ENCODE measurements at regions not wholly inside any gene's neighbourhood (a gene's known extent, or its start where the extent isn't known, plus 50 kb on each side); places are given as distances from the start of the nearest gene placed in this dataset.

GRCh38 chr4:133273401-133273800 is 124.3 kb downstream of the PCDH10 start:
- no peak overlapping the region for H3K27ac ChIP-seq (ENCODE audit: insufficient read depth, low read depth, low read length)
- H3K27me3 ChIP-seq (ENCODE audit: control insufficient read depth in 2 of 2, insufficient read depth in 2 of 2, low read length in 2 of 2) = no peaks in the 10 kb centered on the region
- H3K4me1 ChIP-seq (ENCODE audit: control insufficient read depth, extremely low read depth, insufficient read depth, low read length) = no peaks in the 10 kb centered on the region
- no peaks in the 10 kb centered on the region for H3K9me1 ChIP-seq (replicated peaks; ENCODE audit: control insufficient read depth, extremely low read depth, insufficient read depth, low read length)
- no peaks in the 10 kb centered on the region for H3K36me3 ChIP-seq (ENCODE audit: control insufficient read depth in 2 of 2, extremely low read depth in 1 of 2, insufficient read depth in 2 of 2, low read length in 2 of 2)
- dilution Hi-C loops (cut with MboI; ENCODE audit: extremely low pct_ligation_motif_present, low sequenced_read_pairs) (no loop called here), intact Hi-C loops (cut with micrococcal nuclease) (no loop called here)
- TF ChIP-seq, protein P1, sequence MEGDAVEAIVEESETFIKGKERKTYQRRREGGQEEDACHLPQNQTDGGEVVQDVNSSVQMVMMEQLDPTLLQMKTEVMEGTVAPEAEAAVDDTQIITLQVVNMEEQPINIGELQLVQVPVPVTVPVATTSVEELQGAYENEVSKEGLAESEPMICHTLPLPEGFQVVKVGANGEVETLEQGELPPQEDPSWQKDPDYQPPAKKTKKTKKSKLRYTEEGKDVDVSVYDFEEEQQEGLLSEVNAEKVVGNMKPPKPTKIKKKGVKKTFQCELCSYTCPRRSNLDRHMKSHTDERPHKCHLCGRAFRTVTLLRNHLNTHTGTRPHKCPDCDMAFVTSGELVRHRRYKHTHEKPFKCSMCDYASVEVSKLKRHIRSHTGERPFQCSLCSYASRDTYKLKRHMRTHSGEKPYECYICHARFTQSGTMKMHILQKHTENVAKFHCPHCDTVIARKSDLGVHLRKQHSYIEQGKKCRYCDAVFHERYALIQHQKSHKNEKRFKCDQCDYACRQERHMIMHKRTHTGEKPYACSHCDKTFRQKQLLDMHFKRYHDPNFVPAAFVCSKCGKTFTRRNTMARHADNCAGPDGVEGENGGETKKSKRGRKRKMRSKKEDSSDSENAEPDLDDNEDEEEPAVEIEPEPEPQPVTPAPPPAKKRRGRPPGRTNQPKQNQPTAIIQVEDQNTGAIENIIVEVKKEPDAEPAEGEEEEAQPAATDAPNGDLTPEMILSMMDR (IDR thresholded peaks at IDR 0.05; ENCODE audit: extremely low read depth in 1 of 2, insufficient read depth in 1 of 2, low read depth in 1 of 2, low read length in 2 of 2) = no peak
- TF ChIP-seq POLR2A (IDR thresholded peaks at IDR 0.05; ENCODE audit: low read depth, low read length) = no peak
- no peak for TF ChIP-seq POLR2AphosphoS5 (IDR thresholded peaks at IDR 0.05; ENCODE audit: insufficient read depth, low read depth, low read length)
- TF ChIP-seq MAX (IDR thresholded peaks at IDR 0.05; ENCODE audit: insufficient read depth, insufficient read length) = no peak
- TF ChIP-seq GATA2 (IDR thresholded peaks at IDR 0.05; ENCODE audit: insufficient read depth, insufficient read length, low read depth, low read length) = no peak
- no peak for TF ChIP-seq JUN (IDR thresholded peaks at IDR 0.05; ENCODE audit: borderline replicate concordance, insufficient read depth, insufficient read length, low read depth)
- no peak for TF ChIP-seq EZH2 (IDR thresholded peaks at IDR 0.05; ENCODE audit: borderline replicate concordance, low read depth, low read length, severe bottlenecking)
- TF ChIP-seq FOS (IDR thresholded peaks at IDR 0.05; ENCODE audit: borderline replicate concordance, insufficient read depth, low read length) = no peak
- TF ChIP-seq MYC (IDR thresholded peaks at IDR 0.05; ENCODE audit: low read depth, low read length) = no peak
- H3K4me2 ChIP-seq (ENCODE audit: insufficient read depth, low read length) = no peak overlapping the region
- no peaks in the 10 kb centered on the region for H3K9me3 ChIP-seq (replicated peaks; ENCODE audit: control insufficient read depth, insufficient read depth, low read length)
- no peak overlapping the region for H3K4me3 ChIP-seq (replicated peaks in 1 of 3; ENCODE audit: insufficient read depth in 1 of 3, low read depth in 1 of 3, low read length in 3 of 3)
- POLR2A ChIA-PET = no interaction called here
- BruUV-seq (replicated peaks) = no TSS peak
- no peak for FAIRE-seq
- CTCF ChIA-PET = no interaction called here
- no peak overlapping the region for H2AFZ ChIP-seq (ENCODE audit: low read depth, low read length)
- no peaks in the 10 kb centered on the region for H3K79me2 ChIP-seq (ENCODE audit: control insufficient read depth, insufficient read depth, low read length)
- H4K20me1 ChIP-seq (replicated peaks; ENCODE audit: control insufficient read depth, extremely low read depth, insufficient read depth, low read length) = no peaks in the 10 kb centered on the region
- no peak for DNase-seq (ENCODE audit: low read depth, low spot score)
- no peak overlapping the region for H3K9ac ChIP-seq (replicated peaks; ENCODE audit: extremely low read depth, insufficient read depth, low read length)
